ENCODE measurements at regions not wholly inside any gene's neighbourhood (a gene's known extent, or its start where the extent isn't known, plus 50 kb on each side); places are given as distances from the start of the nearest gene placed in this dataset.

DNA sequence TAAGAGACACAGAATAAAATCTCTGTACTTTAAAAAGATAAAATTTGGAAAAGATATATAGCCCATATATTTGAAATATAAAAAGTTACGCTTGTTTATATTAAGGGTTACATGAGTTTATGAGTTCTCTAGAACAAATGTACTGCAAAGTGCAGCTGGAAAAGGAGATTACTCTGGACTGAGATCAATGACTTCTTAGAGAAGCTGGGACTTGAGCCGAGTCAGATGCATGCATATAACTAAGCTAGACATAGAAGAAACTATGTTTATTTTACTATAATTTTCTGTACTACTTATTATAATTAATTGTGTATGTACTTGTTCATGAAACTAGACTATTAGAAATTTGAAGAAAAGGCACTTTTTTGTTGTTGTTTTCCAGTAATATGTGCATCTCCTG is 170.3 kb upstream of the NXPH2 start:
- FAIRE-seq (no peak), DNase-seq (ENCODE audit: insufficient read length, low spot score) (no peak)
- TF ChIP-seq POLR2A (IDR thresholded peaks at IDR 0.05; ENCODE audit: low read depth, low read length) = no peak

DNA sequence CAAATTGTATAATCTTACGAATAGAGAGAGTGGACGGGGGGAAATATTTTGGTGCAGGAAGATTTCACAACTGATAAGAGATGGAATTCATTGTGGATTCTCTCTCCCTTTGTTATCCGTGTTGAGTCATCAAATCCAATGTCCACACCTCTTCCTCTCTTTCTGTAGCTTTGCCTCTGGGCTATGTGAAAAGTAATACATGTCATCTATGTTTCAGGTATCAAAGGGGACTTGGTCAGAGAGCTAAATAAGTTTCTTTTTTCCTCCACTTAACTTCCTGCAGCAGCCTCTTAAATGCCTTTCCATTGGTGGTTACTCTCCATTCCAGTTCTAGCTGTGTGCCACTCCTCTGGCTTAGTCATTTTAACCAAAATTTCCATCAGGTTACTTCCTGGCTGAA is 169.3 kb upstream of the NXPH2 start:
- FAIRE-seq (no peak), DNase-seq (ENCODE audit: insufficient read length, low spot score) (no peak)
- no peak for TF ChIP-seq POLR2A (IDR thresholded peaks at IDR 0.05; ENCODE audit: low read depth, low read length)

DNA sequence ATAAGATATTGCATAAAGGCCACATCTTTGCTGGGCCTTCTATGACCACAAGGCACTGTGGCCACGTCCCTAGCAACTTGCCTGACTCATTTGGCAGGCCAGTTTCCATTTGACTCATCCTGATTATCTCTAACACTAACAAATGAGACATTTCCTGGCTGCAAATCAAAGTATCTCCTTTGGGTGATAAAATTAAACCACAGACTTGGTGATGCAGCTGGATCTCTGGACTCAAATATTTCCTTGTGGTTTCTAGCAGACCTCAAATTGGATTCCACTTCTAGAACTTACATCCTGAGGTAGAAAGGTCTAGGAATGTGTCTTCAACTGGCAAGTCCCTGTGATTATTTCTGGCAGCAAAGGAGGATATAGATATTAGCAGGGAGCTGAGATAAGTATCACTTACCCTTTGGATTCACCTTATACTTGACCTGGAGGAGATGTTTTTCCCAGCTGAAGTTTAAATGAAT is 167.9 kb upstream of the NXPH2 start:
- no peak for TF ChIP-seq POLR2A (IDR thresholded peaks at IDR 0.05; ENCODE audit: low read depth, low read length)
- peak; percentile 95 for FAIRE-seq
- DNase-seq (ENCODE audit: insufficient read length, low spot score) = peak; percentile 21

DNA sequence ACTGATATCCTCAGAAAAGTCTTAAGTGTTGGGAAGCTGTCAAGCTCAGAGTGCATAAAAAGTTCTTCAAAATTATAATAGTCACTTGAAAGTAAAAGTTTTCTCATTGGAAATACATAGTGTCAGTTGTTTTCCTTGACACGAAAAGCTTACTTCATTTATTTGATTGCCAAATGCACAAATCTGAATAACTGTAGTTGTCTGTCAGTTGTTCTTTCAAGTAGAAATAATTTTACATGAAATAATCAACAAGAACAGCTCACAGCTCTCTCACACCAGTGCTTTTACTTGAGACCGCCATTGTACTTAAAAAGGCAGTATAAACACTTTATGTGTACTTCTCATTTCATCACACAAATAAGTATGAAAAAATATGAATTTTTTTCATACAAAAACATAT is 163.3 kb upstream of the NXPH2 start:
- DNase-seq (ENCODE audit: insufficient read length, low spot score) (no peak), FAIRE-seq (no peak)
- TF ChIP-seq POLR2A (IDR thresholded peaks at IDR 0.05; ENCODE audit: low read depth, low read length) = no peak

DNA sequence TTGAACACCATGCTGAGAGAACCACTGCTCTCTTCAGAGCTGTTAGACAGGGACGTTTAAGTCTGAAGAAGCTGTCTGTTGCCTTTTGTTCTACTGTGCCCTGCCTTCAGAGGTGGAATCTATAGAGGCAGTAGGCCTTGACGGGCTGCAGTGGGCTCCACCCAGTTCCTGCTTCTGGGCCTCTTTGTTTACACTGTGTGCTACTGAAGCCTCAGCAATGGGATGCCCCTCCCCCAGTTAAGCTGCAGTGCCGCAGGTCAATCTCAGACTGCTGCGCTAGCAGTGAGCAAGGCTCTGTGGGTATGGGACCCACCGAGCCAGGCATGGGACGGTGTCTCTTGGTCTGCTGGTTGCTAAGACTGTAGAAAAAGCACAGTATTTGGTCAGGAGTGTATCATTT is 162.3 kb upstream of the NXPH2 start:
- DNase-seq (ENCODE audit: insufficient read length, low spot score) = no peak
- FAIRE-seq = no peak
- TF ChIP-seq POLR2A (IDR thresholded peaks at IDR 0.05; ENCODE audit: low read depth, low read length) = no peak

DNA sequence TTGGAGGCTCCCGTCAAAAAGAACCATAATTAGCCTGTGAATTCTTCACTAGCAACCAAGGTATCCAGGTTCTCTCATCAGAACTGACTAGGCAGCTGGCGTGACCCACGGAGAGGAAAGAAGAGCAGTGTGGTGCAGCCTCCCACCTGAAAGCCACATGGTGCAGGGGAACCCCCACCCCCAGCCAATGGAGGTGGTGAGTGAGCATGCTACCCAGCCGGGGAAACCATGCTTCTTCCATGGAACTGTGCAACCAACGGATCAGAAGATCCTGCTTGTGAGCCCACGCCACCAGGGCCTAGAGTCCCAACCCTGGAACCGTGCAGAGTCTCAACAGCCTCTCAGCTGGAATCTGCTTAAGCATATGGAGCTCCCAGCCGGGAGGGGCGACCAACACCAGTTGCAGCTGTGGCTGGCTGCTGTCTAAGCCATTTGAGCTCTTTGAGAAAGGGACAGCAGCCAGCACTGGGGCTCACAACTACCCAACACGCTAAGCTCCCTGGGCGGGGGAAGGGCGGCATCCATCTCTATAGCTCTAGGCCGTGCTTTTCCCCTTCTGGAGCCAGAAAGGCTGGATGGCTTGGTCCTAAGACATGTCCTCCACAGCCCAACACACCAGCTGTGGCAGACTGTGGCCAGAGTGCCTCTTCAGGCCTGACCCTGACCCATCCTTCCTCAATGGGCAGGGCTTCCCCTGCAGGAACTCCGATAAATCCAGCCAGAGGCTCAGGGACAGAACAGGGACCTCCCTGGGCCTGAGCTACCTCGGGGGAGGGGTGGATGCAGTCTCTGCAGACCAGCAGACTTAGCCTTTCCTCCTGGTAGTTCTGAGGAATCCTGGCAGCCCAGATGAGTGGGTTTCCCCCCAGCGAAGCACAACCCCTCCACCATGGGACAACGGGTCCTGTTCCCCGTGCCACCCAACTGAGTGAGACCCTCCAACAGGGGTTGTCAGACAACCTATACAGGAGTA is 151.4 kb upstream of the NXPH2 start:
- no peak for FAIRE-seq
- TF ChIP-seq POLR2A (IDR thresholded peaks at IDR 0.05; ENCODE audit: low read depth, low read length) = no peak
- no peak for DNase-seq (ENCODE audit: insufficient read length, low spot score)

DNA sequence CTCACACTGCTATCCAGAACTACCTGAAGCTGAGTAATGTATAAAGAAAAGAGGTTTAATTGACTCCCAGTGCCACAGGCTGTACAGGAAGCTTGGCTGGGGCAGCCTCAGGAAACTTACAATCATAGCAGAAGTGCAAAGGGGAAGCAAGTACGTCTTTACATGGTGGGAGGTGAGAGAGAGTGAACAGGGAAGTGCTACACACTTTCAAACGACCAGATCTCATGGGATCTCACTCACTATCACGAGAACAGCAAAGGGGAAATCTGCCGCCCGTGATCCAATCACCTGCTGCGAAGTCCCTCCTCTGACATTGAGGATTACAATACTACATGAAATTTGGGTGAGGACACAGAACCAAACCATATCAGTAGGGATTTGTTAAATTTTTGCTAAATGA is 150.4 kb upstream of the NXPH2 start:
- TF ChIP-seq POLR2A (IDR thresholded peaks at IDR 0.05; ENCODE audit: low read depth, low read length) = no peak
- FAIRE-seq (no peak), DNase-seq (ENCODE audit: insufficient read length, low spot score) (no peak)

DNA sequence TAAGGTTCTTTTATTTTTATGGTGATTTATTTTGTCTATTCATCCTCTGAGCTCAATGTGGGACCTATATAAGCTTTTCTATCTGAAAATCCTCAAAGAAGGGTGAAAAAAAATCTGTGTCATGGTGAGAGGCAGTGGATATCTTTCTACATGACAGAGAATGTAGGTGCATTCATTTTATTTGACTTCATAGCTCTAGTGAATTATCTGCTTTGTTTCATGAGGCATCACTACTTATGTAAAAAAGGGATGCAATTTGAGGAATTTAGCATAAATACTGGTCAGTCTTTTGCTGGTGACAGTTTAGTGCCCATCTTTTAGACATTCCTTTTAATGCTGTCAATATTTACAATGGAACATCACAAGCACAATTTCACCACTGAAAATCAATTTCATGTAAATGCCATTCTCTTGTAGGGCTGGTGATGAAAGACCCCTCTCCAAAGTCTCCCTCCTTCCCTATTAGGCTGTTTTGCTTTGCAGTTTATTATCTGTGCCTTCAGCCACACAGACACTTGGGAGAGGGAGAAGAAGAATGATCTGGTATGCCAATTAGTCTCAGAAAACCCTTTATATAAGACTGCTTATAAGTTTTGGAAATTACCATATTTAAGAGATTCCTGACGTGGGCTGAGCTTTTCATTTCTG is 148.3 kb upstream of the NXPH2 start:
- FAIRE-seq = no peak
- TF ChIP-seq POLR2A (IDR thresholded peaks at IDR 0.05; ENCODE audit: low read depth, low read length) = no peak
- DNase-seq (ENCODE audit: insufficient read length, low spot score) = no peak

DNA sequence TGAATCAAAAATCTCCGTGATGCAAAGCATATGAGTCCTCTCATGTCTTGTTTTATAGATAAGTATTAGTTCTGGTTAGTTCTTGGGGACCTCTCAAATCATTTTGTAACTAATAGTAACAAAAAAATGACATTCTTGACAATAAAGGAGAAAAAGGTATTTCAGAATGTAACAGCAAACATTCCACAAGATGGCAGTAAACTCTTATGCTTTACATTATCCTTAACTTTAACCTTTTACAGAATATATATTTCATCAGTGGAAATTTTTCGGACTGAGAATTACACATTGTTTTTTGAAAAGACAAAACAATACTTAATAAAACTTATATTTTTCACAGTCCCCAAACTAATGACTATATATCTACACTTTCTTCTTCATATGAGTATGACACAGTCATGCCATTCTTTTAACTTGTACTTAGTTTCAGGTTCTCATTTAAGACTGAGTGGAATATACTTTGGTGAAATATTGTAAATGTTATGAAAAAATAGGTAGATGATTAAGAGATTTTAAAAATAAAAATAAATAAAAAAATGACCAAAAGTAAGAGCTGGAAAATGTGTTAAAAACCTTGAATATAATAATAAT is 142.9 kb upstream of the NXPH2 start:
- FAIRE-seq (no peak), DNase-seq (ENCODE audit: insufficient read length, low spot score) (no peak)
- no peak for TF ChIP-seq POLR2A (IDR thresholded peaks at IDR 0.05; ENCODE audit: low read depth, low read length)

DNA sequence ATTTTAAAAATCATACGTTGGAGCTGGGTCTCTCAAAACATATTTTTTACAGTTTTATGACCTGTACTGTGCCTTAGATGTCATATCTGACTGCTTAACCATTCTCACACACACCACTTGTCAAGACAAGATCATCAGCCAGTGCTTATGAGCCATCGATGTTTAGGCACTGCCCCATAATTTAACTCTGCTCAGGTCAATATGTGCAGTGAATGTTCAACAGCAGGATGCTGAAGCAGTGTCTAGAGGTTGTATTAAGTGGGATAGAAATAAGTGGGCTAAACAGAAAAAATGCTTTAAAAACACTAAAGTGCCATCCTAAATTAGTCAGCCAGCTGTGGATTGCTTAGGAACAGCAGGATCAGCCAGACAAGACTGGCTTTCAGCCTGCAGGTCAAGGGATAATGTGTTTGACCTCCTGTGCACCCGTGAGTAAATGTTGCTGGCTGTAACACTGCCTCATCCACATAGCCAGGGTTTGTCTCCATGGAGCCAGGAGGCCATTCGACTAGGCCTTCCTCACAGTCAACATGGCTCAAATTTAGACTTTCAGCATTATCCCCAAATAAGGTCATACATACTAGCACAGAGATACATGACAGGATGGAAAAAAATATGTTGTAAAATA is 139.0 kb upstream of the NXPH2 start:
- TF ChIP-seq POLR2A (IDR thresholded peaks at IDR 0.05; ENCODE audit: low read depth, low read length) = no peak
- DNase-seq (ENCODE audit: insufficient read length, low spot score) (no peak), FAIRE-seq (no peak)

DNA sequence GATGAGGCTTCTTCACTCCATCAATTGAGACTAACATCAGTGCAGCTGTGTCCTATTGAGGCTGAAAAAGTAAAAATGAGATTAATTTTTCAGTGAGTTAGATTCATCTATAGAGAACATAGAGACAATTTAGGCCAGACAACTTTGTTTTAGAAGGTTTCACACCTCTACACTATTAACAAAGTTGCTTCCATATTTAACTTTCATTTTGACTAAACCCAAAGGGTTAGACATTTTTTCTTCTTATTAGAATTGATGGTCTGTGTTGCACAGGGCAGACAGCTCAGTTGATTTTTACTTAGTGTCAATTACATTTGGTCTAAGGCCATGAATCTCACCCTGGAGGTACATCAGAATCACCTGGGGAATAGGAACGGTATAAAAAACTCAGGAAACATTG is 130.2 kb upstream of the NXPH2 start:
- DNase-seq (ENCODE audit: insufficient read length, low spot score) = no peak
- FAIRE-seq = no peak
- TF ChIP-seq POLR2A (IDR thresholded peaks at IDR 0.05; ENCODE audit: low read depth, low read length) = no peak

DNA sequence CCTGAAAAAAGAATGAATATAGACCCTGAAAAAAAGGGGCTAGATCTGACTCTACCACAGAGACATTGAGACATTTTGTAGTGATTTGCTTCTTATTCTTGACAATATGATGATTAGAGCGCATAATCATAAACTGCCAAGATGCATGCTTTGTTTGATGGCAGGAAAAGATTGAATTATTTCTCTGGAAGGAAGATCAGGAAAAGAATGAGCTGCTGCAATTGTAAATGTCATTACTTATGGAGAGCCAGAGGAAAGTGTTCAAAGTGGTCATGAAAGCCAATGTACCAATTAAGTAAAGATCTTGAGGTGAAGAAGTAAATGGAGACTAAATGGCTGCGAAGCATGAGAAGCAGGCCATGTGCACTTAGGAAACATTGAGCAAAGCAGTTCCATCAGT is 126.4 kb upstream of the NXPH2 start:
- TF ChIP-seq POLR2A (IDR thresholded peaks at IDR 0.05; ENCODE audit: low read depth, low read length) = no peak
- no peak for FAIRE-seq

DNA sequence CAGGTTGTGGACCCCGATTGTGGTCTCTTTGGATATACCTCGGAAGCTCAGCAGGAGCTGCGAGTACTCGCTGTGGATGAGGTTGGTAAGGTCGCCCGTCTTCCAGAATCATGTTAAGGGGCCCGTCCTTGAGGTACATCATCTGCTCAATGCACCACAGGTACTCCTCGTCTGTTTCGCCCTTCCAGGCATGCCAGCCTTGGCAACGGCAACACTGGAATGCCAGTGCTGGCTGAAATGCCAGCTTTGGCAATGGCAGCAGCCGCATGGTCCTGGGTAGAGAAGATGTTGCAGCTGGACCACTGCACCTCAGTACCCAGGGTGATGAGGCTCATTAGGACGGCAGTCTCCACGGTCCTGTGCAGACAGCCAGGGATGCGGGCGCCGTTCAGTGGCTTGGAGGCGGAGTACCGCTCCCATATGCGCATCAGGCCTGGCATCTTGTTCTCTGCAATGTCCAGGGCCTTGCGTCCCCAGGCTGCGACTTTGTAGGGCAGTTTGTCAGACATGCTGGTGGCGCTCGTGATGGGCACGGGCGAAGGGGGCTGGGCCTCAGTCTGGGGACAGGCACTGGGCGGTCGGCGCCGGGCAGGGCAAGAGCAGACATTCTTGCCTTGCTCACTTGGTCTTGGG is 122.2 kb upstream of the NXPH2 start:
- no peak for TF ChIP-seq POLR2A (IDR thresholded peaks at IDR 0.05; ENCODE audit: low read depth, low read length)
- FAIRE-seq (no peak), DNase-seq (ENCODE audit: insufficient read length, low spot score) (no peak)

More for the DNA sequence above, 126.4 kb upstream of the NXPH2 start:
- no peak for DNase-seq (ENCODE audit: insufficient read length, low spot score)
